ENCODE measurements at regions not wholly inside any gene's neighbourhood (a gene's known extent, or its start where the extent isn't known, plus 50 kb on each side); places are given as distances from the start of the nearest gene placed in this dataset.

- TF ChIP-seq ZNF462 (CRISPR knock-in tag; IDR thresholded peaks at IDR 0.05) (no peak), ZNF331 (CRISPR knock-in tag; IDR thresholded peaks at IDR 0.05; ENCODE audit: low read depth) (no peak)
These were observed 59.3 kb upstream of the APBB1IP start (continued) for GRCh38 chr10:26378861-26379294.

GRCh38 chr10:26380815-26381214 is 57.3 kb upstream of the APBB1IP start:
- Histone ChIP-seq H3K4me3 (no peak overlapping the region), H3K4me1 (ENCODE audit: insufficient read depth) (no peaks in the 10 kb centered on the region), H3K36me3 (ENCODE audit: insufficient read depth) (no peaks in the 10 kb centered on the region; the same call in 1 of the 2 replicates), H4K20me1 (replicated peaks; ENCODE audit: insufficient read depth) (no peaks in the 10 kb centered on the region), H3K4me2 (no peak overlapping the region), H3K27me3 (ENCODE audit: insufficient read depth) (no peaks in the 10 kb centered on the region), H3K27ac (ENCODE audit: low read depth) (no peak overlapping the region), H3K79me2 (replicated peaks; ENCODE audit: insufficient read depth) (no peaks in the 10 kb centered on the region), H3K9me2 (ENCODE audit: insufficient read depth) (peaks cover 8% of the 10 kb centered on the region; the same call in 1 of the 2 replicates), H3F3A (replicated peaks; ENCODE audit: low read depth) (no peaks in the 10 kb centered on the region), H2AFZ (no peak overlapping the region)
- H3K9me3 Mint-ChIP-seq = no peaks in the 10 kb centered on the region
- no peaks in the 10 kb centered on the region for H3K36me3 Mint-ChIP-seq (ENCODE audit: low read depth)
- ATAC-seq (no peak), DNase-seq (ENCODE audit: low spot score) (no peak)
- peak overlapping the region; percentile 76; the same call in 1 of the 2 replicates for H3K27ac Mint-ChIP-seq
- H3K27me3 Mint-ChIP-seq (ENCODE audit: insufficient read depth, low read depth, poor library complexity) = no peaks in the 10 kb centered on the region
- peaks cover 4% of the 10 kb centered on the region for H3K4me1 Mint-ChIP-seq
- H3K4me3 Mint-ChIP-seq = no peak overlapping the region
- TF ChIP-seq EZH2phosphoT487 (IDR thresholded peaks at IDR 0.05; ENCODE audit: unreplicated experiment) (no peak), CTCF (conservative IDR thresholded peaks at IDR 0.05; ENCODE audit: low read depth in 2 of 2) (no peak), JUNB (IDR thresholded peaks at IDR 0.05; ENCODE audit: unreplicated experiment) (no peak), STAT1 (IDR thresholded peaks at IDR 0.05; ENCODE audit: unreplicated experiment) (no peak), ZNF462 (CRISPR knock-in tag; IDR thresholded peaks at IDR 0.05) (no peak), NANOG (IDR thresholded peaks at IDR 0.05; ENCODE audit: borderline replicate concordance) (no peak), POLR2AphosphoS5 (IDR thresholded peaks at IDR 0.05; ENCODE audit: low read depth) (no peak), ZNF114 (CRISPR knock-in tag; IDR thresholded peaks at IDR 0.05) (no peak)

Data from GM23338 (cell line).